ENCODE measurements at regions not wholly inside any gene's neighbourhood (a gene's known extent, or its start where the extent isn't known, plus 50 kb on each side); places are given as distances from the start of the nearest gene placed in this dataset.

DNA sequence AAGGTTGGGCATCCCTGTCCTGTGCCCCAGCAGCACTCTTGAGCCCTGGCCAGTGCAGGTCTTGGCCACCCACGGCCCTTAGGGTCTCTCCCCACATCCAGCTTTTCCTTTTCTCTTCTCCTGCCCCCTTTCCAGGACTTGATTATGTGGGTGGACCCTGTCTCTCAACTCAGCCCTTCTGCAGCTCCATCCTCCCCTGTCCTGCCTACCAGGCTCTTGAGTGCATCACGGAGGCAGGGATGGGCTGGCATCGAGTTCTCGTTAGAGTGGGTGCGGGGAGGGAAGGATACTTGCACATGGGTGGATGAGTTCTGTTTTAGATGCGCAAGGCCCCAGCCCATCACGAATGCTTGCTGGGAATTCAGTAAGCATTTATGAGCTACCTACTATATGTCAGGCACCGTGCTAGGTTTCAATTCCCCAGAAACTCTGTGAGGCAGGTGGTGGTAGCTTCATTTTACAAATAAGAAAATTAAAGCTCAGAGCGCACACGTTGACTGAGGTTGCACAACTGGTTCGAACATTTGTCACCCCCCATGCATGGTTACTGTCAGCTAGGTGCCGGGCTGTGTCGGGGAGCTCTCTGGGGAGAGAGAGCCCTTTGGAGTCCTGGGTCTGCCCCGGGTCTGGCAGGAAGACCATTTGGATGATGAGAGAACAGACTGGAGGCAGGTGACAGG is 144.6 kb upstream of the PITX1 start:
- TF ChIP-seq EZH2phosphoT487 (IDR thresholded peaks at IDR 0.05; ENCODE audit: low read depth): no peak
- TF ChIP-seq, protein P1, sequence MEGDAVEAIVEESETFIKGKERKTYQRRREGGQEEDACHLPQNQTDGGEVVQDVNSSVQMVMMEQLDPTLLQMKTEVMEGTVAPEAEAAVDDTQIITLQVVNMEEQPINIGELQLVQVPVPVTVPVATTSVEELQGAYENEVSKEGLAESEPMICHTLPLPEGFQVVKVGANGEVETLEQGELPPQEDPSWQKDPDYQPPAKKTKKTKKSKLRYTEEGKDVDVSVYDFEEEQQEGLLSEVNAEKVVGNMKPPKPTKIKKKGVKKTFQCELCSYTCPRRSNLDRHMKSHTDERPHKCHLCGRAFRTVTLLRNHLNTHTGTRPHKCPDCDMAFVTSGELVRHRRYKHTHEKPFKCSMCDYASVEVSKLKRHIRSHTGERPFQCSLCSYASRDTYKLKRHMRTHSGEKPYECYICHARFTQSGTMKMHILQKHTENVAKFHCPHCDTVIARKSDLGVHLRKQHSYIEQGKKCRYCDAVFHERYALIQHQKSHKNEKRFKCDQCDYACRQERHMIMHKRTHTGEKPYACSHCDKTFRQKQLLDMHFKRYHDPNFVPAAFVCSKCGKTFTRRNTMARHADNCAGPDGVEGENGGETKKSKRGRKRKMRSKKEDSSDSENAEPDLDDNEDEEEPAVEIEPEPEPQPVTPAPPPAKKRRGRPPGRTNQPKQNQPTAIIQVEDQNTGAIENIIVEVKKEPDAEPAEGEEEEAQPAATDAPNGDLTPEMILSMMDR (IDR thresholded peaks at IDR 0.05; ENCODE audit: low read depth, low read length): no peak
- Histone ChIP-seq H3K9ac (ENCODE audit: low read length) (no peak overlapping the region), H2AFZ (ENCODE audit: low read depth, low read length) (no peak overlapping the region), H3K4me1 (ENCODE audit: low read length) (peaks cover 24% of the 10 kb centered on the region), H3K4me2 (ENCODE audit: low read length) (peak overlapping the region; percentile 53), H3K27ac (ENCODE audit: low read length) (no peak overlapping the region), H4K20me1 (ENCODE audit: insufficient read depth, low read length) (no peaks in the 10 kb centered on the region), H3K36me3 (replicated peaks; ENCODE audit: low read depth, low read length) (no peaks in the 10 kb centered on the region), H3K79me2 (ENCODE audit: low read length) (no peaks in the 10 kb centered on the region), H3K27me3 (ENCODE audit: low read depth, low read length) (no peaks in the 10 kb centered on the region), H3K4me3 (ENCODE audit: low read length) (no peak overlapping the region), H3K9me3 (ENCODE audit: insufficient read depth, low read length) (no peaks in the 10 kb centered on the region)

DNA sequence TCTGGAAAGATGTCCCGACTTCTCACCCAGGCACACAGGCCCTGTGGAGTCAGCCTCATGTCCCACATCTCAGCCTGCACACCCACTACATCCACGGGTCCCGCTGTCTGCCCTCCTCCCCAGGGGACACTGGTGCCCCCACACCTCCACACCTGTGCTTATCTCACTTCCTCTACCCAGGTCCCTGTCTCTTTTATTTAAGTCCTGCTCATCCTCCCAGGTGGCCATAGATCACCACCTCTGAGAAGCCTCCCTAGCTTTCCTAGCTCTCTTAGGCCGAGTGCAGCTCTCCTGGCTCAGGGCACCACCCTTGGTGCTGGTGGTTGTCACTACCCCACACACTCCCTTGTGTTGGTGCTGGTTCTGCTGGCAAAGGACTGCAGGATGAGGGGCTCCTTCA is 143.6 kb upstream of the PITX1 start:
- Histone ChIP-seq H3K27me3 (ENCODE audit: low read depth, low read length) (no peaks in the 10 kb centered on the region), H3K79me2 (ENCODE audit: low read length) (no peaks in the 10 kb centered on the region), H3K4me1 (ENCODE audit: low read length) (peaks cover 24% of the 10 kb centered on the region), H3K9ac (ENCODE audit: low read length) (no peak overlapping the region), H4K20me1 (ENCODE audit: insufficient read depth, low read length) (no peaks in the 10 kb centered on the region), H3K4me3 (ENCODE audit: low read length) (no peak overlapping the region), H3K36me3 (replicated peaks; ENCODE audit: low read depth, low read length) (no peaks in the 10 kb centered on the region), H3K27ac (ENCODE audit: low read length) (no peak overlapping the region), H3K4me2 (ENCODE audit: low read length) (peak overlapping the region; percentile 53), H3K9me3 (ENCODE audit: insufficient read depth, low read length) (no peaks in the 10 kb centered on the region), H2AFZ (ENCODE audit: low read depth, low read length) (no peak overlapping the region)
- no peak for TF ChIP-seq EZH2phosphoT487 (IDR thresholded peaks at IDR 0.05; ENCODE audit: low read depth)
- TF ChIP-seq, protein P1 (IDR thresholded peaks at IDR 0.05; ENCODE audit: low read depth, low read length): no peak

- Histone ChIP-seq H3K27me3 (ENCODE audit: low read depth, low read length) (no peaks in the 10 kb centered on the region), H3K4me2 (ENCODE audit: low read length) (no peak overlapping the region), H3K9me3 (ENCODE audit: insufficient read depth, low read length) (no peaks in the 10 kb centered on the region), H2AFZ (ENCODE audit: low read depth, low read length) (no peak overlapping the region), H3K36me3 (replicated peaks; ENCODE audit: low read depth, low read length) (no peaks in the 10 kb centered on the region), H3K27ac (ENCODE audit: low read length) (no peak overlapping the region), H3K9ac (ENCODE audit: low read length) (no peak overlapping the region), H3K4me3 (ENCODE audit: low read length) (no peak overlapping the region), H3K79me2 (ENCODE audit: low read length) (no peaks in the 10 kb centered on the region), H4K20me1 (ENCODE audit: insufficient read depth, low read length) (no peaks in the 10 kb centered on the region), H3K4me1 (ENCODE audit: low read length) (peaks cover 24% of the 10 kb centered on the region)
- TF ChIP-seq EZH2phosphoT487 (IDR thresholded peaks at IDR 0.05; ENCODE audit: low read depth): no peak
- TF ChIP-seq, protein P1 (IDR thresholded peaks at IDR 0.05; ENCODE audit: low read depth, low read length): no peak
These were observed 143.0 kb upstream of the PITX1 start for GRCh38 chr5:135176991-135177390.

DNA sequence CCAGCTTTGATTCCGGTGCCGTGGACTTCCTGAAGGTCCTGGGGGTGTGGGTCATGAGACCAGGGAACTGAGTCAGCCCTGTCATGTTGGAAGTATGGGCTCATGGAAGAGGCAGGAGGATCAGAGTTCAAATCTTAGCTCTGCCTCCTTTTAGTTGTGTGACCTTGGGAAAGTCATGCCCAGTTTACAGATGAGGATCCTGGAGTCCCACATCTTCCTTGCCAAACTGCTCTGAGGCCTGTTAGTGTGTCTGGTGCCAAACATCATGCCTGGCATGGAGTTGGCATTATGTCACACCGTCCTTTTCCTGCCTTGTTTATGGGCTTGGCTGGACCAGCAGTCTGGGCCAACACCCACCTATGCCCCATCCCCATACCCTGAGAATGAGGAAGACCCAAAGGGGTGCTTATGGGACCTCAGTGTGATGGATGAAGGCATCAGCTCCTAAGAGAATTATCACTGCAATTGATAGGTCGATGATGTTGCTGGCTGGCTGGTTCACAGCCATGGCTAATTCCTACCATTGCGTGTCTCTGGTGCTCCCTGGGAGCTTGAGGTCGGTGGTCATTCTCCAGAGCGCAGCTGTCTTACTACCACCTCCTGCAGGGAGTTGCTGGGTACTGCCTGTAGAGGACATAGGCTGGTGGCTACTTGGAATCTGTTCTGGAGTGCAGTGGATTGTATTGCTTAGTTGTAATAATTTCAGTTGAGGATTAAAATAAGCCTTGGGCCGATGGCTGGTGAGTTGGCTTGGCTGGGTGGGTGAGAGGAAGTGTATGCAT is 140.5 kb upstream of the PITX1 start:
- H3K4me1 ChIP-seq (ENCODE audit: low read length): peaks cover 22% of the 10 kb centered on the region
- H3K4me3 ChIP-seq (ENCODE audit: low read length): no peak overlapping the region
- no peak overlapping the region for H3K4me2 ChIP-seq (ENCODE audit: low read length)
- no peaks in the 10 kb centered on the region for H3K27me3 ChIP-seq (ENCODE audit: low read depth, low read length)
- H2AFZ ChIP-seq (ENCODE audit: low read depth, low read length): no peak overlapping the region
- no peak for TF ChIP-seq EZH2phosphoT487 (IDR thresholded peaks at IDR 0.05; ENCODE audit: low read depth)
- TF ChIP-seq, protein P1 (IDR thresholded peaks at IDR 0.05; ENCODE audit: low read depth, low read length): no peak
- no peak overlapping the region for H3K9ac ChIP-seq (ENCODE audit: low read length)
- no peaks in the 10 kb centered on the region for H4K20me1 ChIP-seq (ENCODE audit: insufficient read depth, low read length)
- H3K27ac ChIP-seq (ENCODE audit: low read length): no peak overlapping the region
- no peaks in the 10 kb centered on the region for H3K79me2 ChIP-seq (ENCODE audit: low read length)
- H3K9me3 ChIP-seq (ENCODE audit: insufficient read depth, low read length): no peaks in the 10 kb centered on the region
- no peaks in the 10 kb centered on the region for H3K36me3 ChIP-seq (replicated peaks; ENCODE audit: low read depth, low read length)

Data from OCI-LY3 (cell line).